HG03175 (cell line): ENCODE measurements at regions not wholly inside any gene's neighbourhood (a gene's known extent, or its start where the extent isn't known, plus 50 kb on each side); places are given as distances from the start of the nearest gene placed in this dataset.
"Not testable (repeated sequence)": the region's sequence is repeated elsewhere in the genome, so short reads cannot be mapped to it uniquely, and the experiment has no call there.

Experiments
- ATAC-seq: cut with Tn5 transposase; IDR thresholded peaks from one replicate; pipeline ENCODE4 v1.9.1; 2021; ENCODE audit warnings: mild to moderate bottlenecking, moderate library complexity; ENCODE audit not compliant: unreplicated experiment

DNA sequence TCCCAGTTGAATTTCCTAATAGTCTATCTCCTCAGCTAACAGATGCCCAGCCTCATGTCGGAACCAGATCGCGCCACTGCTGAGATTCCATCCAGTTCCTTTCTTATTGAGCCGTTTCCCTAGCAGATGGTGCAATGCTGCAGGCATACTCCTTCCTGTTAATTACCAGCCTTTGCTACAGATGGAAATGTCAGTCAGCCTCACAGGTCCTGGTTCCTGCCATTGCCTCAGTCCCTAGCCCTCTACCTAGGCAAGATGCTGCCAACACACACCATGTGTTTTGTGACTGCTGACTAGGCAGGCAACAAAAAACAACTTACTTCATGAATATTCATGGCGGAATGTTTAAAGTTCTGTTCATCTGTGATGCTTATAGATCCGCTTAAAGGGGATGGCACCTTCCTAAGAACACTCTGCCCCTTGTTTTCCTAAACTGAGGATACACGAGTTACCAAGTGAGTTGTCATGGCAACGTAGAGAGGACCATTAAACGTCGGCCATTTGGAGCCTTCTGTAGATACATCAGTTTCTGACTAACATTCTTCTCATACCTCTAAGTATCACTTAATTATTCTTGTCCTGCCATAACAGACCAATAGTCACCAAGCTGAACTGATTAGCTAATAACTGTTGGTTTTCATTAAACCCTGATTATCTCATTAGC lies 749.5 kb downstream of the RNF144A start:
- ATAC-seq = no peak

DNA sequence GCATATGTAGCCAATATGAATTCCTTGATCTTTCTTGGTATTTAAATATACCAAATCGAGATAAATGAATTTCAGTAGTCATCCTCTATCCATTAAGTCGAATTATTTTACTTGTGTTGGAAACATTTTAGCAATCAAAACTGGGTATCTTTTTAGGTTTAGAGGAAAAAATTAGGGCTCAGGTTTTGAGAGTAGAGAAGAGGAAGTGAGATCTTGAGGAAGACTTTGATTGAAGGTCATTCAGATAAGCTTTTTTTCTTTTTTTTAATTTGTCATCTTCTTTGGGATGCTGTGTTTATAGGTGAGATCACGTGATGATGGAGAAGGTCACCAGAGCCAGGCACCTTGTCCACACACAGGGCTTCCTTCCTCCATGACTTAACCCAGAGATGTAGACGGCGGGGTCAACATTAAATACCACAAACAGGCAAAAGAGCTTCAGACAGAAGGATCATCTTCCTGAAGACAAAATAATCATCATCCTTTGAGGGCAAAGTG lies 750.1 kb downstream of the RNF144A start:
- ATAC-seq = no peak

DNA sequence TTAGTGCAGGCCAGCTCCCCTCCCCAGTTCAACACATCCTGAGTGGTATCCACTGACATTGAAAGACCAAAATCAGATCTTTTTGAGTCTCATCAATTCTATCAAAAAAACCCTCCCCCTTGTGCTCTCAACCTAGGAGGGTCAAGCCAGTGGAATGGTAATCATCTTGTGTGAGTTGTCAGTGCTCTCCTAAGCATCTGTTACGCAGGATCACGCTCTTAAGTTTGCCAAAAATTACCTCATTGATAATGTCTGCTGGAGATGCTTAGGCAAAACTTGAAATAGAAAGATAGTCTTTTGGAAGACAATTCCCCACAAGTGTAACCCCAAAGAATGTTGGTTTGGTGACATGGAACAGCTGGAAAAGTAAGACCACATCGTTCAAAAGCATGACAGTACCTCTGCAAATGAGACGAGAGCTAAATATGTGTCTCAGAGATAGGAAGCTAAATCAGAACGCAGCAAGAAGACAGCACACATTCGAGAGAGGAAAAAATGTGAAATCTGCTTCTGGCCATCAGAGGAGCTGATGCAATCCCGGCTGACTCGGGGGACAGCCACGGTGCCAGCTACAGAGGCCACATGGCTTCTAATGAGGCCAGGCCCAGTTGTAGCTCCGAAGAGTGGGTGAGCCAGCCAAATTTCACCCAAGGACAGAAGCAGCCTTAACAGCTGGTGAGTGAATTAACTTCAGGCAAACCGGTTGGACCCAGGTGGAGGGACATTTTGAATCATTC lies 753.9 kb downstream of the RNF144A start:
- ATAC-seq = no peak

DNA sequence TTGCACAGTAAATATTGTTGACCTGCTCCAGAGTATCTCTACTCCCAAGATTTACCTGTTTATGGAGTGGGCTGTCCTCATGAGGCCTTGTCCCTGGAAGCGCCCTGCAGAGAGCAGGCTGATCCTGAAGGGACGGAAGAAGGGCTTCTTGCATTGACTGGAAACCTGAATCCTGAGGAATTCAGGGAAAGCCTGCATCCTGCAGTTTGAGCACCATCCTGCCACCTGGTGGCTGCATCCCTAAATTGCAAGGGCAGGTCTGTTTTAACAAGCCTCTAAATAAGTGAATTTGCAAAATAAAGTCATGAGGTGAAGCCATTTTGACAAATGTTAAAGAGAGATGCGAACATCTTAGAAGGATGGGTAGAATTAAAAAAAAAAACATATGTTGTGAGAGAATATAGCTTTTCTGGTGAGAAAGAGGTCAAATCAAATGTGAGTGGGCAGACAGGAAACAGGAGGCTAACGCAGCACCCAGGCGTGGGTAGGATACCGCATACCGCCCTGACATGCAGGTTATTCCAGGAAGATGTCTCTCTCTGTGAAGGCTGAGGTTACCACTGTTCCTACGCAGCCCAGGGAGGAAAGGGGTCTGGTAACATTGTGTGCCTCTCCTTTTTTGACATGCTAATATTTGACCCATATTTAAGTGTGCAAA lies 754.9 kb downstream of the RNF144A start:
- no peak for ATAC-seq

DNA sequence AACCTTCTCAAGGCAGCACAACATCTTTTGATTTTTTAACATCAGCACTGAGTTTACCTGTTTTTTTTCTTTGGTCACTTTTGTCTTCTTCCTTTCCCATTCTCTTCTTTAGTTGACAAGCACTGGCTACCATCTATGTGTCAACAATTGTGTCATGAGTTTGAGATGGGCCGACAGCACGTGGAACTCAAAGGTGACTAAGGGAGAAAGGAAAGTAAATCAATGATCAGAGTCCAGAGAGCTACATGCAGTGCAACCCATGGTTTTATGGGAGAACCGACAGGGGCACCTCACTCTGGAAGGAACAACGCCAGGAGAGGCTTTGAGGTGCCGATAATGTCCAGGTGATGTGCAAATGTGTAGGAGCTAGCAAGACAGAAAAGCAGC lies 755.5 kb downstream of the RNF144A start:
- ATAC-seq = no peak

DNA sequence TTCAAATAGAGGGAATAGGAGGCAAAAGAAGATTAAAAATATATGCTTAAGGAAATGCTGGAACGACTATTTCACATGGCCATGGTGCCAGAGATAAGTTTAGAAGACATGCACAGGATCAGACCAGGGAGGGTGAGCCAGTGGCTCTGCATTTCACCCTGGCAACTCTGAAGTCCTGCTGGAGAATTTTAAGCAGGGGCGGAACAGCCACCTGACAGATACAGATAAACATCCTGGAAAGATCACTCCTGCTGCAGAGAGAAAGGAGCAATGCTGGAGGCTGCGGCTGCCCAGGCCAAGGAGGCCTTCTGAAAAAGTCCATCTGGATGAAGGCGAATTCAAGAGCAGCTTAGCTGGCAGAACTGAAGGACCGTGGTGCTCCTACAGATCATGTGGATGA lies 755.9 kb downstream of the RNF144A start:
- ATAC-seq = no peak

DNA sequence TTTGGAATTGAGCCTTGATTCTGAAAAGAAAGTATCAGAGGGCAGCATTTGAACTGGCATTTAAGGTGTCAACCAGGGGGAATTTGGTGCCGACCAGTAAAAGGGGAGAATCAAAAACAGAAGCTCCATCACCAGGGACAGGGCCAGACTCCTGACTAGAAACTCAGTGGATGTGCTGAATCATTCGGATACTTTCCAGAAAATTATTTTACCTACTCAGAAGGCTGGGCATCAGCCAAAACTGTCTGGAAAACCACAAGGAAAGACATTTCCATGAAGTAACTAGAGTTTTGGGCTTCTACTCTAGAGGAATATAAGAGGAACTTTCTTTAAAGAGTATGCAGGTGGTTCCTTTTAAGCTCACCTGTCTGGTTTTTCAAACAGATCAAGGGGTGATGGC lies 756.6 kb downstream of the RNF144A start:
- ATAC-seq = no peak

DNA sequence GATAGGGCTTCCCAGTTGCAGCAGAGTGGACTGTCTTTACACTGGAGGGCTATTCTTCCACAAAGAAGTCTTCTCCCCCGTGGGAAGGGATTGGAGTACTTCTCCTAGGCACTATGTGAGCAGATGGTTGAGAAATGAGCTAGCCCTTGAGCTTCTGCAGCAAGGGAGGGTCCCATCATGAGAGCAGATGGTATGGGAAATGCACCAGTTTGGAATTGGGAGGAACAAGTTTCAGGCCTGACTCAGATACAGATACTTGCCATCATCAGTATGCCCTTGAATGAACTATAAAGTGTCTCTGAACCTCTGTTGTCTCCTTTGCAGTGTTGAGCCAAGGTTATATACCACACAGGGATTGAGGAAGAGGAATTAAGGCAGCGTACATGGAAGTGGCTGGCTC lies 757.4 kb downstream of the RNF144A start:
- ATAC-seq = no peak

DNA sequence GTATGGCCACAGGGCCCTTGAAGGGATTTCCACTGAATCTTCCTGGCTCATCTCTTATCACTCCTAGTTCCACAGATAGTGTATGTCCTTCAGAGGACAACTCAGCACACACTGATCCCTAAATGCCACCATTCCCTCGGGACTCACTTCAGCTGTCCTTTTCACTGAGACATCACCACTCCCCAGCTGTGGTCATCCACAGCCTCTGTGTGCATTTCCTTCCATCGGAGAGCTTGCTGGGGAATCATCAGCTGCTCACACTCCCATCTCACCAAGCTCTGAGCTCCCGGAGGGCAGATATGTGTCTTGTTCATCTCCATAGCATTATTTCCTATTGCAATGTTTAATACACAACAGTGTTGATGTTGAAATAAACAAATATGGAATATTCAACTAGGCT lies 759.5 kb downstream of the RNF144A start:
- no peak for ATAC-seq

DNA sequence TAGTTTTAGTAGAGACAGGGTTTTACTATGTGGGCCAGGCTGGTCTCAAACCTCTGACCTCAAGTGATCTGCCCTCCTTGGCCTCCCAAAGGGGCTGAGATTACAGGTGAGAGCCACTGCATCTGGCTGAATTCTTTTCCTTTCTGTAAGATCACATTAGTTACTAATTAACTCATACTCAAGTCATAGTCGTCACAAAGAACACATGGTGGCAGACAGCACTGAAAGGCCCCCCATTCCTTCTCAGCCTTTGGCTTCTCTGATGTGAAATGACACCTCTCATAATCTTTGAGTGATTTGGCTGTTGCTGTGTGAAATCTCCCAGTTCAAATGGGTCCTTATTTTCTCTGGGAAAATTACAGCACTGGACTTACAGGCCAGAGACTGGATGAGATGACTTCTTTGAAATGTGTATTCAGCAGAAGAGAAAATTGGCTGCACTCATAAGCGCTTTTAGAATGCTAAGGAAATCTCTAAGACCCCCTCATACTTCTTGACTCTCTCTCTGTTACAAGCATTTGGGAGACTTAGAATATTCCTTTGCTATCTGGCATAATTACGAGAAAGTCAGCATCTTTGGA lies 764.8 kb downstream of the RNF144A start:
- ATAC-seq = no peak

DNA sequence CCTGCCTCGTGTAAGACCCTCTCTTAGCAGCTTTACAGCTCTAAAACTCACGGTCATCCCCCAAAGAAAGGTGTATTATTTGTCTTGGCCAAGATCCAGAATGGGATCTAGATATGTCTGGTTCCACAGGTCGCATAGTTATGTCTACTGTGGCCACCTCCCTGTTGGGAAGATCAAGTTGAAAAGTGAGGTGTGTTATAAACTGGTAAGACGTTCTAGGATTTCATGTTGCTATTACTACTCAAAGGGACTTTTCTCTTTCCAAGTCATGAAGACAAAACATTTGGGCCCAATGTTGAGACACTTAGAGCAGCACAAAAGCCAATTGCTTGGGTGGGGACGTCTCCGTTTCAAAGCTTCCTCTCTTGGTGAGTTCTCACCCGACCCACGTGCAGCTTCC lies 766.0 kb downstream of the RNF144A start:
- ATAC-seq = no peak

DNA sequence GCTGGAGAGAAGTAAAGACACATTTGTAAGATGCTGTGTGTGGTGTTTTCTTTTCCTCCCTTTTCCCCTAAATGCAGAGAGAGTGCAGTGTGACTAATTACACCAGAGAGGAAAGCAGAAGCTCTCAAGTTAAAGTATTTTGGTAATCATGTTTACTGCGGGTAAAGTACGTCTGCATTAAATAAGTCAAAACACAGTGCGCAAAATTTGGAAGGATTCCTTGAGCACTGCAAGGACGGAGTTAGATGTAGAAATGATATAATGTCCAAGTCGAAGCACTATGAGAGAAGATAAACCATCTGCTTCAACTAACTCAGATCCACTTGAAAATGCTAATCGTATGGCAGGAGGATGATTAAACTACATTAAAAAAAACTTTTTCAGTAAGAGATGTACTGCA lies 766.5 kb downstream of the RNF144A start:
- no peak for ATAC-seq

DNA sequence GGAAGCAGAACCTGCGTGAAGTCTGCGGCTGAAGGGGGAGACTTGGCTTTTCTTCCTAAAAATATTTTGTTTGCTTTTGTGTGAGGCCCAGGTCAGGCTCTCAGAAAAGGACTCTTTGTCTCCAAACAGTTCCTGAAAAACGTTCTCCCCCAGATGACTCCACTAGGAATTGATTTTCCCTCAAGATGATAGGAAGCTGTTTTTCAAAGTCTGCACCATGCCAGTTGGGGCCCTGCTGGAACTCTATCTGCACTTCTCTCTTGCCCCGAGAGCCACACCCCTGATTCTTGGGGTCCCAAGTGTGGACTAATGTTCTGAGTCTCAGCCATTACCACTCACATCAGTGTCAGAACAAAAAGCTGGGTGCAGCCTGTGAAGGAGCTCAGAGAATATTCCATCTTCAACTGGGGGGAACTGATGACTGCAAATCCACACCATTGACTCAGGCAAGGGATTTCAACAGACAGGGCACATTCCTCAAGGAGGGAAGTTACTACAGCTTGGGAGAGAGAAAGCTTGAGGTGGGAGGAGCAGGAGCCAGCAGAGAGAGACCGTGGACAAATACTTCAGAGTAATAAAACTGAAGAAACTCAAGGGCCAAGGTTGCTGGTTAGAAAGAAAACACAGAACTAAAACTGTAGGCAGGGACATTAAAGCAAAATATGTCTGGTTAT lies 768.3 kb downstream of the RNF144A start:
- no peak for ATAC-seq

DNA sequence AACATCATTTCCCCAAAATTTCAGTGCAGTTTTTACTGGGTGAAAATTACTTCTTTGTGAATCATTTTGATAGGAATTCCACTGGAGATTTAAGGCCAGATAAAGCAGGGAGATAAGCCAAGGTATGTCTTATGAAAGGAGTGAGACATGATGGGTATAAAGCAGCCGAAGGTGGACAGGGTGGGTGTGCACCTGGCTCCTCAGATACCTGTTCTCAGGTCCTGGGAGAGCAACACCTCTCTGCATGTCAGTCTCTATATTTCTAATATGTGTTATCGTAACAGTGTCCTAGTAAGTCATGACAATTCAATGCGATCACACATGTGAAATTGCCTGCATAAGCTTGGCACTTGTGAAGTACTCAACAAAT lies 768.8 kb downstream of the RNF144A start:
- no peak for ATAC-seq

DNA sequence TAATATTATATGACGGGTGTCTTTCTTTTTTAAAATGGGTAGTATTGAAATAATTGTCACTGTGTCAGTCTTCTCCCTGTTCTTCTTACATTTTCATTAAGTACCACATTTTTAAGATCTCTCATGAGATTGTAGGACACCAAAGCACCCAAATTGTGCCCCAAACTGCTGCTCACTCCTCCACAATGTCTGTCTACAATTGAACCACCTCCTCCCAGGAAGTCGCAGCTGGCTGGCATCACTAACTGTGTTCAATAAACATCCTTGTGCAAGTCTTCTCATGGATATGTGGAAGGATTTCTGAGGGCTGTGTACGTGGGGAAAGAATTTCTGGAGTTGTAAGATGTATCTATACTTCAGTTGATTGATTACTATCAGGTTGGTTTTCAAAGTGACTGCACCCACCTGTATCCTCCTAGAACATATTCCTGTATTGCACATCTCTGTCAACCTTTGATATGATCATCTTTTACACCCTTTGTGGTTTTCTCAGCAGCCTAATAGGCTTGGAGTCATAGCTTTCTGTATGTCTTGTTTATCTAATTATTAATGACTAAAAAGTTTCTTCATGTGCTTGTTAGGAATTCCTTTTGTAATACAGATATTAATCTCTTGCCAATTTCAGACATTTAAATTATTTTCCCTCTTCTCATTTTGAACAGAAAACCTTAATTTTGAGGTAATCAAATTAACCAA lies 774.9 kb downstream of the RNF144A start:
- no peak for ATAC-seq

DNA sequence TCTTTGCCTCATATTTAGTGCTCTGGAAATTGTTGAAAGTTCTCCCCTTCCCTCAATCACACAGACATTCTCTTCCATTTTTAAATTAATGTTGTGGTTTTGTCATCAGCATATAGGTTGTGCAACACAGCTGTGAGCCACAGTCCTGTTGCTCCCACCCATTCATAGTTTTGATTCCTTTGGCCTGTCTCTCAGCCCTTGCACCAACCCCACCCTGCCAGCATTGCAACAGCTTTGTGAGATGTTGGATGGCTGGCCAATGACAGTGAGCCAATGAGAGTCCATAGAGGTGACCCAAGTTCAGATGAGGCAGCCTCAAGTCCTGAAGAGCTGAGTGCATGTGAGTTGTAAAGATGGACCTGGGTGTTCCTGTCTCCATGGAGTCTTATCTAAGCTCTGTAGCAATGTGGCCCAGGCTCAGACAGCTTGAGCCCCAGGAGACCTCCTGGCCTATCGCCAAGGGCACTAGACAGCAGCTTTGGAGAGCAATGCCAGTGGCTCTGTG lies 775.5 kb downstream of the RNF144A start:
- no peak for ATAC-seq

DNA sequence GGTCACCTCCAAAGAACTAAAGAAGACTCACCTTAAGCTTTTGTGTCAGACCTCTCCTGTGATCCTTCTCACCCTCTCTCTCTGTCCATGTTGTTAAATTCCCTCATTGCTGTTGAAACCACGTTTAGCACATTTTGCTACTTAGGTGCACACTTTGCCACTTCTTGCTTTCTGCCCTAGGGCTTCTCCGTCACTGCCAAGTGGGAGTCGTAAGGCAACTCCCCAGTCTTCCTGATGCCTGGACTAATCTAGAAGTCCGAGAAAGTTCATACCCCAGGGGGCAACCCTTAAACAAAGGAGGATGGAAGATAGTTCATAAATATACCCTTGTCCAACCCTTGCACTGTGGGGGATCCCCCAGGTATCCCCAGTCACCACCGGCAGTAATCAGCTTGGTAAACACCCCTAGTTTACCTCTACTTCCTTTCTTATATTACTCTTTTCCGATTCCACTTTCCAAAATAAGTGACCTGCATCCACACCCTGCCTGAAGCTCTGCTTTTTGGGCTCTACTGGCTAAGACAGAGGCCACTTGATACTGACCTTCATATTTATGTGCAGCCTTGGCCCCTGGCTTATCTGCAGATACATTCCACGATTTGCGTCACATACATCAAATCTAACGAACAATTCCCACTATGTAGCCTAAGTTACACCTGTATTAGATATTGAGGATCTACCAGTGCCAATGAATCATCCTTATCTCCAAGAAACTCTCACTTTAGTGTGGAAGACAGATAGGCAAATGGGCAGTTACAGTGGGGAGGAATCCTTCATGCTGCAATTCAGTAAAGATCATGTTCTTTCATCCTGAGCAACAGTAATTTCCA lies 776.2 kb downstream of the RNF144A start:
- ATAC-seq = no peak

DNA sequence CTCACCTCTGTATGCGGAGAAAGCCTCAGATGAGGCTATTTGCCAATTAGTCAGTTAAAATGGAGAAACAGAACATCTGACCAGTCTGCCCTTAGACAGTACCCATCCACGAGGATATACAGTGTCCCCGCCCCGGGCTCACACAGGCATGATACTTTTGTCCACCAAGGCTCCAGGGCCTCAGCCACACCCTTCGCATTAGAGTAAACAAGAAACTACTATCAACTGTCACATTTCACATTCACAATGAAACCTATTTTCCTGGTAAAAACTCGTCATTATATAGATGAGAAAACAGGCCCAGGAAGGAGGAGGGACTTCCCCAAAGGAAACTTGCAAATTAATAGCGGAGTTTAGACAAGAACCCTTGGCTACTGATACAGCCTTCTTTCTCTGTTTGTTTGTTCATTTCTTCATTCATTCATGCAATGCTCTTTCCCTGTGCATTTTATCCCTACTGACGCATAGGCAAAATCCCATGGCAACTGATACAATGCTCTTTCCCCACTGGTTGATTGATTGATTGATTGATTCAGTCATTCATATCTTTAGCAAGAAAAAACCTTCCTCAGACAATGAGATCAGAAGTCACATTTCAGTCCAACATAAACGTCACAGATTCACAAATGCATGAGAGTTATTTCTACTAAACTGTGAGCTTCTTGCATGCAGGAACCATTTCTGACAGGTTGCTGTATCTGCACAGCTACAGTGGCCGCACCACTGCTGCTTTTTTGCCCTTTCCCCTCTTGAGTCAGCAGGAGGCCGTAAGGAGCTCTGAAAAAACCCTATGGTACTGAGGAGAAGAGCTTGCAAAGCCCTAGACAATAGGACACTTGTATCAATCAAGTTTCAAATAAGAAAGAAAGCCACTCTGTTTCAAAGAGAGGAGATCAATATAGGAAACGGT lies 777.1 kb downstream of the RNF144A start:
- ATAC-seq = no peak

DNA sequence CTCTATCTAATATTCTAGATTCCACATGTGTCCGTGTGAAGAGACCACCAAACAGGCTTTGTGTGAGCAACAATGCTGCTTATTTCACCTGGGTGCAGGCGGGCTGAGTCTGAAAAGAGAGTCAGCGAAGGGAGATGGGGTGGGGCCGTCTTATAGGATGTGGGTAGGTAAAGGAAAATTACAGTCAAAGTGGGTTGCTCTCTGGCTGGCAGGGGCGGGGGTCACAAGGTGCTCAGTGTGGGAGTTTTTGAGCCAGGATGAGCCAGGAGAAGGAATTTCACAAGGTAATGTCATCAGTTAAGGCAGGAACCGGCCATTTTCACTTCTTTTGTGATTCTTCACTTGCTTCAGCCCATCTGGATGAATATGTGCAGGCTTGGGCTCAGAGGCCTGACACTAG lies 779.3 kb downstream of the RNF144A start:
- not testable (repeated sequence) for ATAC-seq
